IMR-90 (cell line): ENCODE measurements at regions not wholly inside any gene's neighbourhood (a gene's known extent, or its start where the extent isn't known, plus 50 kb on each side); places are given as distances from the start of the nearest gene placed in this dataset.
"Not testable (repeated sequence)": the region's sequence is repeated elsewhere in the genome, so short reads cannot be mapped to it uniquely, and the experiment has no call there.

ENCODE experiments used
- CTCF ChIP-seq: conservative IDR thresholded peaks from 2 replicates; pipeline ENCODE4 v1.5.1; 2012; ENCODE audit warnings: mild to moderate bottlenecking, low read depth, low read length, improper control_type of control experiment
- MAZ ChIP-seq: IDR thresholded peaks from 2 replicates; pipeline ENCODE4 v1.6.1; 2012; ENCODE audit warnings: low read depth, mild to moderate bottlenecking, low read length, improper control_type of control experiment, moderate library complexity, borderline replicate concordance
- POLR2A ChIP-seq: IDR thresholded peaks from 2 replicates; pipeline ENCODE4 v1.6.1; 2012; ENCODE audit warnings: mild to moderate bottlenecking, low read depth, low read length
- RAD21 ChIP-seq: IDR thresholded peaks from 2 replicates; pipeline ENCODE4 v1.6.1; 2012; ENCODE audit warnings: low read length, improper control_type of control experiment
- RCOR1 ChIP-seq: IDR thresholded peaks from 2 replicates; pipeline ENCODE4 v1.6.1; 2012; ENCODE audit warnings: mild to moderate bottlenecking, low read length, improper control_type of control experiment; ENCODE audit not compliant: insufficient replicate concordance
- USF2 ChIP-seq: fragments of 150-350 bp; IDR thresholded peaks from 2 replicates; pipeline ENCODE4 v1.6.1; 2017; ENCODE audit warnings: mild to moderate bottlenecking, antibody characterized with exemption, low read length, low read depth

GRCh38 chr1:29919041-29919440 is 682.7 kb downstream of the PTPRU start:
- TF ChIP-seq POLR2A, CTCF, USF2, RCOR1, RAD21, MAZ: not testable (repeated sequence)
